GM23248 (cell line): ENCODE measurements at regions not wholly inside any gene's neighbourhood (a gene's known extent, or its start where the extent isn't known, plus 50 kb on each side); places are given as distances from the start of the nearest gene placed in this dataset.

Experiments used
- EZH2 ChIP-seq: fragments of 200-600 bp; sonication (generic); IDR thresholded peaks from 2 replicates; pipeline ENCODE4 v1.6.1; 2018; ENCODE audit warnings: antibody characterized with exemption, mild to moderate bottlenecking; ENCODE audit not compliant: insufficient read depth, poor library complexity, severe bottlenecking
- EZH2phosphoT487 ChIP-seq: fragments of 200-600 bp; sonication (generic); IDR thresholded peaks from 2 replicates; pipeline ENCODE4 v1.6.1; 2018; ENCODE audit warnings: antibody characterized with exemption, moderate library complexity, mild to moderate bottlenecking, low read depth; ENCODE audit not compliant: insufficient read depth

GRCh38 chr11:114883472-114883871 is 205.1 kb downstream of the NXPE2 start:
- TF ChIP-seq EZH2phosphoT487 (no peak), EZH2 (no peak)
